ENCODE measurements at regions not wholly inside any gene's neighbourhood (a gene's known extent, or its start where the extent isn't known, plus 50 kb on each side); places are given as distances from the start of the nearest gene placed in this dataset.

DNA sequence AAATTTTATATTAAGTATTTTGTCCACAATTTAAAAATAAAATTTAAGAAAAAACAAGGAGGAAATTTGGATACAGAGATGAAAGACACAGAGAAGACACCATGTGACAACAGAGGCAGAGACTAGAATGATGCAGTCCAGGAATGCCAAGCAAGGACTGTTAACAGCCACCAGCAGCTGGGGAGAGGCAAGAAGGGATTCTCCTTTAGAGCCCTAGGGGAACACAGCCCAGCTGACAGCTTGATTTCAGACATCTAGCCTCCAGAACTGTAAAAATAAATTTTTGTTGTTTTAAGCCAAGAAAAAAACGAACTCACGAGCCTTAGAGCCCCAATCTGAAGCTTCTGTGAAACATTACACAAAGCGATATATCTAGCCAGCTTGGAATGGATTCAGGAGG lies 198.5 kb downstream of the ZNF648 start:
- DNase-seq (ENCODE audit: low read depth): no peak

- DNase-seq (ENCODE audit: low read depth): no peak
Observed at GRCh38 chr1:181858135-181858534, 203.4 kb downstream of the ZNF648 start.

Data from forelimb muscle (tissue), 1 donor.